22Rv1 (cell line): ENCODE measurements at regions not wholly inside any gene's neighbourhood (a gene's known extent, or its start where the extent isn't known, plus 50 kb on each side); places are given as distances from the start of the nearest gene placed in this dataset.

Source experiments
- H3K27ac ChIP-seq: fragments of 450-650 bp; 2 replicates; pipeline ENCODE4 v1.5.1; 2017
- CTCF ChIP-seq: fragments of 450-650 bp; IDR thresholded peaks from 2 replicates; pipeline ENCODE4 v1.5.1; 2017; ENCODE audit warnings: mild to moderate bottlenecking
- ZFX ChIP-seq: fragments of 450-650 bp; IDR thresholded peaks from 2 replicates; pipeline ENCODE4 v1.6.1; 2017; ENCODE audit warnings: antibody characterized with exemption, borderline replicate concordance

- no peak overlapping the region for H3K27ac ChIP-seq
- TF ChIP-seq CTCF (no peak), ZFX (no peak)
These were observed 346.1 kb upstream of the CDH4 start for GRCh38 chr20:60905919-60906318.

GRCh38 chr20:60906555-60906954, 345.5 kb upstream of the CDH4 start:
- no peak overlapping the region for H3K27ac ChIP-seq
- TF ChIP-seq CTCF (no peak), ZFX (no peak)

GRCh38 chr20:60913298-60913697, 338.8 kb upstream of the CDH4 start:
- H3K27ac ChIP-seq = no peak overlapping the region
- TF ChIP-seq CTCF (no peak), ZFX (no peak)

GRCh38 chr20:60921022-60921622, 330.9 kb upstream of the CDH4 start:
- H3K27ac ChIP-seq = no peak overlapping the region
- TF ChIP-seq ZFX (no peak), CTCF (no peak)

GRCh38 chr20:60926831-60927230, 325.2 kb upstream of the CDH4 start:
- TF ChIP-seq ZFX = no peak
- TF ChIP-seq CTCF = no peak
- H3K27ac ChIP-seq = no peak overlapping the region

GRCh38 chr20:60928341-60928740, 323.7 kb upstream of the CDH4 start:
- TF ChIP-seq CTCF (no peak), ZFX (no peak)
- no peak overlapping the region for H3K27ac ChIP-seq

GRCh38 chr20:60930023-60930790, 321.9 kb upstream of the CDH4 start:
- TF ChIP-seq ZFX (no peak), CTCF (no peak)

More at GRCh38 chr20:60930023-60930790, 321.9 kb upstream of the CDH4 start:
- H3K27ac ChIP-seq = no peak overlapping the region
